ENCODE measurements at regions not wholly inside any gene's neighbourhood (a gene's known extent, or its start where the extent isn't known, plus 50 kb on each side); places are given as distances from the start of the nearest gene placed in this dataset.
A peak's percentile ranks its signal among the peaks of the same experiment; 100 is the strongest.

DNA sequence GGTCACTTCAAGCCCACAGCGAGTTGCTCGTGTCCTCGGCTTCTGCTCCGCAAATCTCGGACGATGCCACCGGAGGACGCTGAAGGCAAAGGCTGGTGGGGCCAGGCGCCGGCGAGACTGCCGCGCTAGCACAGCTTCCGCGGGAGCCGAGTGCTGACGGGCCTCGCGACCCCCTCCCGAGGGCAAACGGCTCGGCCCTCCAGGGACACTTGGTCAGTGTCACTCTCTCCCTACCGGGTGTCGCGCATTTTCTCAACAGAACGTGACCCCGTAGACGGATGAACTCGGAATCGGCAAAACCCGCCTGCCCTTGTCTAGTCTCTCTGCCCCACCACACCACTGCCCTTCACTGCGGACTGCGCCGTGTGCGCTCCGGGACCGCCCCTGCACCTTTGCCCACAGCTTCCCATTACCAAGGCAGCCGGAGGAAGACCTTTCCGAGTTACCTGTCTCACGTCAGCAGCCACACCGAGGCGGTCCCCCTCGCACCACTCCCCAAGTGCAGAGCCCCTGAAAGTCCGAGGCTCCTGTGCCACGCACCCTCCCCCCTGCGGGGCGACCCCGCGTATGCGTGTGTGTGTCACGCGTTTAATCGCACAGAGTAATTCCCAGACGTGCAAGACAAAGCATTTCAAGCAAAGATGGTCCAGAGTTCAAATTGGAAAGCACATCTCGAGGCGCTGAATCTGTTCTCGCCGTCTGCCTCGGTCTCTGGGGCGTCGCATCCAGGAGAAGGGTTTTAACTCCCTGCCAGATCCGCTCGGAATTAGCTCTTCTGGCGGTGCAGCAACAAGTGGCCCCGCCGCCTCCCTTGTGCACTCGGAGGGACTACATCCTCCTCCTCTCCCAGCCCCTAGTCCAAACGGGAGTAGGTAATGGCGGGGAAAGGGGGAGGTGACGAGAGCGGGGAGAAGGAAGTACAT is 245.0 kb upstream of the TOPAZ1 start:
- Histone ChIP-seq H3K4me1 (peaks cover 6% of the 10 kb centered on the region), H3K4me3 (peak overlapping the region; percentile 19), H3K9ac (ENCODE audit: low read depth in 2 of 2, low read length in 2 of 2) (no peak overlapping the region), H3K36me3 (no peaks in the 10 kb centered on the region), H3K27ac (no peak overlapping the region), H3K9me3 (no peaks in the 10 kb centered on the region), H3K27me3 (peaks cover 82% of the 10 kb centered on the region)
- TF ChIP-seq, protein P1, sequence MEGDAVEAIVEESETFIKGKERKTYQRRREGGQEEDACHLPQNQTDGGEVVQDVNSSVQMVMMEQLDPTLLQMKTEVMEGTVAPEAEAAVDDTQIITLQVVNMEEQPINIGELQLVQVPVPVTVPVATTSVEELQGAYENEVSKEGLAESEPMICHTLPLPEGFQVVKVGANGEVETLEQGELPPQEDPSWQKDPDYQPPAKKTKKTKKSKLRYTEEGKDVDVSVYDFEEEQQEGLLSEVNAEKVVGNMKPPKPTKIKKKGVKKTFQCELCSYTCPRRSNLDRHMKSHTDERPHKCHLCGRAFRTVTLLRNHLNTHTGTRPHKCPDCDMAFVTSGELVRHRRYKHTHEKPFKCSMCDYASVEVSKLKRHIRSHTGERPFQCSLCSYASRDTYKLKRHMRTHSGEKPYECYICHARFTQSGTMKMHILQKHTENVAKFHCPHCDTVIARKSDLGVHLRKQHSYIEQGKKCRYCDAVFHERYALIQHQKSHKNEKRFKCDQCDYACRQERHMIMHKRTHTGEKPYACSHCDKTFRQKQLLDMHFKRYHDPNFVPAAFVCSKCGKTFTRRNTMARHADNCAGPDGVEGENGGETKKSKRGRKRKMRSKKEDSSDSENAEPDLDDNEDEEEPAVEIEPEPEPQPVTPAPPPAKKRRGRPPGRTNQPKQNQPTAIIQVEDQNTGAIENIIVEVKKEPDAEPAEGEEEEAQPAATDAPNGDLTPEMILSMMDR (IDR thresholded peaks at IDR 0.05) = no peak
- intact Hi-C loops (cut with DNase I) = no loop called here
- DNase-seq = no peak

DNA sequence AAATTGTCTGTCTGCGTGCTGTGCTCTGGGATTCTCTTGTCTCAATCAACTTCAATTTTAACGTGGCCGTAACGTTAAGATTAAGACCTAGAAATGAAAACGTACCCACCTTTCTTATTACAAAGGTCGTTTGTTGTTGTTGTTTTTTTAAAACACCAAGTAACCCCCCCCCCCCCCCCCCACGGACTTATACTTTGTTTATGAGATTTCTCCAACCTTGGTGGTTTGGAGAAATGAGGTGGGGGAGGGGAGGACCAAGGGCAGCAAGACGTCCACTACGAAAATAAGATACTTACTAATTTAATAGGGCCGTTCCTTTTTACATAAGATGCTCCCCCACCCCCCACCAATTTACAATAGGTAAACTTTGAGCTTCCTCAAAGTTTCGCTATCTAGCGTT is 244.4 kb upstream of the TOPAZ1 start:
- no peak for DNase-seq
- no peak overlapping the region for H3K27ac ChIP-seq
- no peak overlapping the region for H3K4me3 ChIP-seq
- TF ChIP-seq, protein P1 (IDR thresholded peaks at IDR 0.05) = no peak
- H3K9ac ChIP-seq (ENCODE audit: low read depth in 2 of 2, low read length in 2 of 2) = peak overlapping the region in 1 of 2 donors; percentile 4
- H3K9me3 ChIP-seq = no peaks in the 10 kb centered on the region
- intact Hi-C loops (cut with DNase I) = no loop called here
- peaks cover 6% of the 10 kb centered on the region for H3K4me1 ChIP-seq
- H3K36me3 ChIP-seq = no peaks in the 10 kb centered on the region
- peaks cover 84% of the 10 kb centered on the region for H3K27me3 ChIP-seq

DNA sequence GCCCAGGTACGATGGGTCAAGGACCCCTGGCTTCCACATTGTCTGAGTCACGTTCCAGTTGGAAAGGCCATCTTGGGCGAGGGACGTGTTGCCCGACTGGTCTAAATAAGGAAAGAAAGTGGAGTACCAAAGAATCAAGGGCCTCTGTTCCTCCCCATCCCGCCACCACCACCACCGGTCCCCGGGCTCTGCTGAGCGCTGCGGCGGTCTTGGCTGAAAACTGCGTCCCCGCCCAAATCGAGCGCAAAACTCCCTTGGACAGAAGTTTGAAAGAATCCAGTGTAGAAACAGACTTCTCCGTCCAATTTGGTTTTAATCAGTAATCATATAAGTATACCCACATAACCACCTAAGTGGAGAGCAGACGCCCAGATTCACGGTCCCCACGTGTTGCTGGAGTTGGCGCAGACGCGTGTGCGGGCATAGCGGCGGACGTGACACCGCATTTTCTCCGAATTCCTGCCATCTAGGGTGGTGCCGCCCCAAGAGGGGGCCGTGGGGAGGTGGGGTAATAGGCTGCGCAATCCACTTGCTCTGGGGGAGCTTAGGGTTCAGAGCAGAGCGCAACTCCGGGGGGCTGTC is 243.8 kb upstream of the TOPAZ1 start:
- TF ChIP-seq, protein P1 (IDR thresholded peaks at IDR 0.05) = no peak
- H3K9me3 ChIP-seq = no peaks in the 10 kb centered on the region
- H3K4me3 ChIP-seq = no peak overlapping the region
- no peak overlapping the region for H3K27ac ChIP-seq
- H3K27me3 ChIP-seq = peaks cover 86% of the 10 kb centered on the region
- H3K36me3 ChIP-seq = no peaks in the 10 kb centered on the region
- H3K4me1 ChIP-seq = peaks cover 6% of the 10 kb centered on the region
- intact Hi-C loops (cut with DNase I) = no loop called here
- no peak overlapping the region for H3K9ac ChIP-seq (ENCODE audit: low read depth in 2 of 2, low read length in 2 of 2)
- no peak for DNase-seq

DNA sequence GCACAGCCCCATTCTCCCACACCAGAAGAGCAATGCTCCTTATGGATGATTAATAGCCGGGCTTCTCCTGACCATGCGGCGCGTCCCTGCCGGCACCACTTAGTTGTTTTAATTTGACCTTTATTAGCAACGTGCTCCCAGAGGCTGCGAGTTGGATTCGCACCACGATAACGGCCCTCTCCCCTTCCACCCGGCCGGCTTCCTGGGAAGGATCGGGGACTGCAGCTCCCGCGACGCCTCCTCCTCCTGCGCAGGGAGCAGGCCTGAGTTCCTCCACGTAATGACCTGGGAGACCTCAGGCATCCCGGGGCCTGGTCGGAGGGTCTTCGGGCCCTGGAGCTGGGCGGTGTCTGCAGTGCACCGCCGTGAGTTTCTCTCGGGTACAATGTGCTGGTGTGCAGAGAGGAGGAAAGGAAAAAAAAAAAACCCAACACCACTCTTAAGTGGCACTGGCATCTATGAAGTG is 243.3 kb upstream of the TOPAZ1 start:
- H3K27me3 ChIP-seq = peaks cover 83% of the 10 kb centered on the region
- peaks cover 6% of the 10 kb centered on the region for H3K4me1 ChIP-seq
- intact Hi-C loops (cut with DNase I) = no loop called here
- peak overlapping the region; percentile 26 for H3K4me3 ChIP-seq
- no peak overlapping the region for H3K9ac ChIP-seq (ENCODE audit: low read depth in 2 of 2, low read length in 2 of 2)
- H3K9me3 ChIP-seq = no peaks in the 10 kb centered on the region
- DNase-seq = no peak
- no peaks in the 10 kb centered on the region for H3K36me3 ChIP-seq
- H3K27ac ChIP-seq = no peak overlapping the region
- TF ChIP-seq, protein P1 (IDR thresholded peaks at IDR 0.05) = no peak

DNA sequence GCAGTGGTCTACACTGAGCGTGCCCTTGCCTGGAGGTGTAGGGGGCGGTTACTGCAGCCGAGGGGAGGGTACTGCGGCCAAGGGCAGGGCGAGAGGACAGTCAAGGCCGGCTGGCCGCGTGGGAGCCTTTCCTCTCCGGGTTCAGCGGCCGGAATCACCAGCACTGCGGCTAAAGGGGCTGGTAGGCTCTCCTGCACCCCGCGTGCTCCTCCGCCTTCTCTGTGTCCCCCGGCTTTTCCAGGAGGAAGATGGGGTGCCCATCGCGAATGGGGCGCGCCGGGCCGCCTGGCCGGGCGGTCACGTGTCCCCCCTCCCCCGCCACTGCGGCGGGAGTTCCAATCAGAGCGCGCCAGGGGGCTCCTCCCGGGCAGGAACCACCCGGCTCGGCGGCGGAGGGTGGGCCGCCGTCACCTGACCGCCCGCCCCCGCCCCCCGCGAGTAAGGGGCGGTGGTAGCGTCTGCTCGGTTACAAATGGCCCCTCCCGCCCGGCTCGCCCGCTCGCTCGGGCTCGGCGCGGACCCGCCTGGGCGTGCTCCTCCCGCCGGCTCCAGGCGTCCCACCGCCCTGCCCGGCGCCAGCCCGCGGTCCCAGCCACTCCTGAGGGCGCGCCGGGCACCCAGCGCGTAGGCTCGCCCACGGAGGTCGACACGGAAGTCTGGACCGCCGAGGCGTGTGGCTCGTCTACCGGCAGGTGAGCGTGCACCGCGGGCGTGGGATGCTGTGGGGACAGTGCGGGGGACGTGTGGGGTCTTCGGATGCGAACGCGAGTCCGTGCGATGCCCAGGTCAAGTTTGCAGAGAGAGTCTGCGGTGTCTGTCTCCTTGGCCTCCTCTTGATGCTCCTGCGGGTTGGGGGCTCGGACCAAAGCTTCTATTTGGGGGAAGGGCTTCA is 242.6 kb upstream of the TOPAZ1 start:
- Histone ChIP-seq H3K27ac (no peak overlapping the region), H3K9ac (ENCODE audit: low read depth in 2 of 2, low read length in 2 of 2) (no peak overlapping the region), H3K36me3 (no peaks in the 10 kb centered on the region), H3K9me3 (no peaks in the 10 kb centered on the region), H3K4me1 (peaks cover 6% of the 10 kb centered on the region), H3K4me3 (peak overlapping the region; percentile 26), H3K27me3 (peaks cover 76% of the 10 kb centered on the region)
- TF ChIP-seq, protein P1 (IDR thresholded peaks at IDR 0.05) = no peak
- intact Hi-C loops (cut with DNase I) = no loop called here
- no peak for DNase-seq

Measured in colonic mucosa (tissue), 4 donors.